ENCODE measurements at regions not wholly inside any gene's neighbourhood (a gene's known extent, or its start where the extent isn't known, plus 50 kb on each side); places are given as distances from the start of the nearest gene placed in this dataset.

GRCh38 chr7:13414181-13414580, 575.3 kb downstream of the ETV1 start:
- Histone ChIP-seq H3K9ac (ENCODE audit: low read depth, low read length) (no peak overlapping the region), H3K4me1 (ENCODE audit: insufficient read depth, low read length) (no peaks in the 10 kb centered on the region), H2AFZ (ENCODE audit: low read depth, low read length) (no peak overlapping the region), H3K36me3 (ENCODE audit: insufficient read depth, low read length) (no peaks in the 10 kb centered on the region), H3K27ac (ENCODE audit: low read length) (no peak overlapping the region), H3K4me3 (ENCODE audit: low read depth in 1 of 2, low read length in 2 of 2) (no peak overlapping the region), H3K9me3 (ENCODE audit: insufficient read depth, low read length, severe bottlenecking) (no peaks in the 10 kb centered on the region), H3K4me2 (ENCODE audit: insufficient read depth, low read length) (no peak overlapping the region), H3K27me3 (ENCODE audit: insufficient read depth, low read length, poor library complexity) (no peaks in the 10 kb centered on the region), H4K20me1 (ENCODE audit: insufficient read depth, low read length) (no peaks in the 10 kb centered on the region), H3K79me2 (ENCODE audit: insufficient read depth, low read length) (no peaks in the 10 kb centered on the region)
- no peak for ATAC-seq (ENCODE audit: insufficient read depth, low read depth)
- no peak for DNase-seq
- TF ChIP-seq, protein P1, sequence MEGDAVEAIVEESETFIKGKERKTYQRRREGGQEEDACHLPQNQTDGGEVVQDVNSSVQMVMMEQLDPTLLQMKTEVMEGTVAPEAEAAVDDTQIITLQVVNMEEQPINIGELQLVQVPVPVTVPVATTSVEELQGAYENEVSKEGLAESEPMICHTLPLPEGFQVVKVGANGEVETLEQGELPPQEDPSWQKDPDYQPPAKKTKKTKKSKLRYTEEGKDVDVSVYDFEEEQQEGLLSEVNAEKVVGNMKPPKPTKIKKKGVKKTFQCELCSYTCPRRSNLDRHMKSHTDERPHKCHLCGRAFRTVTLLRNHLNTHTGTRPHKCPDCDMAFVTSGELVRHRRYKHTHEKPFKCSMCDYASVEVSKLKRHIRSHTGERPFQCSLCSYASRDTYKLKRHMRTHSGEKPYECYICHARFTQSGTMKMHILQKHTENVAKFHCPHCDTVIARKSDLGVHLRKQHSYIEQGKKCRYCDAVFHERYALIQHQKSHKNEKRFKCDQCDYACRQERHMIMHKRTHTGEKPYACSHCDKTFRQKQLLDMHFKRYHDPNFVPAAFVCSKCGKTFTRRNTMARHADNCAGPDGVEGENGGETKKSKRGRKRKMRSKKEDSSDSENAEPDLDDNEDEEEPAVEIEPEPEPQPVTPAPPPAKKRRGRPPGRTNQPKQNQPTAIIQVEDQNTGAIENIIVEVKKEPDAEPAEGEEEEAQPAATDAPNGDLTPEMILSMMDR (IDR thresholded peaks at IDR 0.05; ENCODE audit: borderline replicate concordance, extremely low read depth, low read length, poor library complexity, severe bottlenecking) = no peak
- TF ChIP-seq EZH2 (IDR thresholded peaks at IDR 0.05; ENCODE audit: borderline replicate concordance, low read depth, low read length, severe bottlenecking) = no peak

DNA sequence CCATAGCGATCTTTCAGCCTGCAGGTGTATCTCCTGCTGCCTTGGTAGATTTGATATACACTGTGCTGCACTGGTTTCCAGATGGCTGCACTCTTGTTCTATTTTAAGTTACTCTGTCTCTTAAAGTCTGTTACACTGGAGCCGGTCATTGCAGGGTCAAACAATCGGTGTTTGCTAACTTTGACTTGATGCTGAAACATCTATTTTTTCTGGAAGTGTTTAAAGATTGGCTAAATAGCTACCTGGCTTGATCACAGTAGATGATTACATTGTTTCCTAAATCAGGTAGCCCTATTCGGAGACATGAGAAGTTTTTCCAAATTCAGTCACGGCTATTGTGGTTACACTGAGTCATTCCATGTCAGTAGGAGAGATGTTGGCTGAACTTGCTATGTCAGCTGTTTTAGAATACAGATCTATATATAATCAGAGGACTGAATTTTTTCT, 574.8 kb downstream of the ETV1 start:
- Histone ChIP-seq H2AFZ (ENCODE audit: low read depth, low read length) (no peak overlapping the region), H3K27ac (ENCODE audit: low read length) (no peak overlapping the region), H3K4me2 (ENCODE audit: insufficient read depth, low read length) (no peak overlapping the region), H3K4me3 (ENCODE audit: low read depth in 1 of 2, low read length in 2 of 2) (no peak overlapping the region), H3K9me3 (ENCODE audit: insufficient read depth, low read length, severe bottlenecking) (no peaks in the 10 kb centered on the region), H3K4me1 (ENCODE audit: insufficient read depth, low read length) (no peaks in the 10 kb centered on the region), H3K36me3 (ENCODE audit: insufficient read depth, low read length) (no peaks in the 10 kb centered on the region), H4K20me1 (ENCODE audit: insufficient read depth, low read length) (no peaks in the 10 kb centered on the region), H3K79me2 (ENCODE audit: insufficient read depth, low read length) (no peaks in the 10 kb centered on the region), H3K9ac (ENCODE audit: low read depth, low read length) (no peak overlapping the region), H3K27me3 (ENCODE audit: insufficient read depth, low read length, poor library complexity) (no peaks in the 10 kb centered on the region)
- ATAC-seq (ENCODE audit: insufficient read depth, low read depth) (no peak), DNase-seq (no peak)
- TF ChIP-seq, protein P1 (IDR thresholded peaks at IDR 0.05; ENCODE audit: borderline replicate concordance, extremely low read depth, low read length, poor library complexity, severe bottlenecking) = no peak
- no peak for TF ChIP-seq EZH2 (IDR thresholded peaks at IDR 0.05; ENCODE audit: borderline replicate concordance, low read depth, low read length, severe bottlenecking)

GRCh38 chr7:13416071-13416470, 573.4 kb downstream of the ETV1 start:
- H3K4me1 ChIP-seq (ENCODE audit: insufficient read depth, low read length) = no peaks in the 10 kb centered on the region
- no peak overlapping the region for H2AFZ ChIP-seq (ENCODE audit: low read depth, low read length)
- H3K27ac ChIP-seq (ENCODE audit: low read length) = no peak overlapping the region
- H4K20me1 ChIP-seq (ENCODE audit: insufficient read depth, low read length) = no peaks in the 10 kb centered on the region
- no peak overlapping the region for H3K4me3 ChIP-seq (ENCODE audit: low read depth in 1 of 2, low read length in 2 of 2)
- no peak for TF ChIP-seq EZH2 (IDR thresholded peaks at IDR 0.05; ENCODE audit: borderline replicate concordance, low read depth, low read length, severe bottlenecking)
- TF ChIP-seq, protein P1 (IDR thresholded peaks at IDR 0.05; ENCODE audit: borderline replicate concordance, extremely low read depth, low read length, poor library complexity, severe bottlenecking) = no peak
- no peaks in the 10 kb centered on the region for H3K79me2 ChIP-seq (ENCODE audit: insufficient read depth, low read length)
- no peak overlapping the region for H3K9ac ChIP-seq (ENCODE audit: low read depth, low read length)
- H3K27me3 ChIP-seq (ENCODE audit: insufficient read depth, low read length, poor library complexity) = no peaks in the 10 kb centered on the region
- ATAC-seq (ENCODE audit: insufficient read depth, low read depth) = no peak
- H3K4me2 ChIP-seq (ENCODE audit: insufficient read depth, low read length) = no peak overlapping the region
- DNase-seq = no peak
- H3K36me3 ChIP-seq (ENCODE audit: insufficient read depth, low read length) = no peaks in the 10 kb centered on the region
- H3K9me3 ChIP-seq (ENCODE audit: insufficient read depth, low read length, severe bottlenecking) = no peaks in the 10 kb centered on the region

GRCh38 chr7:13416544-13416943, 572.9 kb downstream of the ETV1 start:
- H3K4me2 ChIP-seq (ENCODE audit: insufficient read depth, low read length) = no peak overlapping the region
- H3K4me1 ChIP-seq (ENCODE audit: insufficient read depth, low read length) = no peaks in the 10 kb centered on the region
- DNase-seq (no peak), ATAC-seq (ENCODE audit: insufficient read depth, low read depth) (no peak)
- no peak overlapping the region for H3K27ac ChIP-seq (ENCODE audit: low read length)
- no peak overlapping the region for H3K9ac ChIP-seq (ENCODE audit: low read depth, low read length)
- H3K27me3 ChIP-seq (ENCODE audit: insufficient read depth, low read length, poor library complexity) = no peaks in the 10 kb centered on the region
- H3K4me3 ChIP-seq (ENCODE audit: low read depth in 1 of 2, low read length in 2 of 2) = no peak overlapping the region
- no peaks in the 10 kb centered on the region for H3K36me3 ChIP-seq (ENCODE audit: insufficient read depth, low read length)
- H3K79me2 ChIP-seq (ENCODE audit: insufficient read depth, low read length) = no peaks in the 10 kb centered on the region
- no peak for TF ChIP-seq EZH2 (IDR thresholded peaks at IDR 0.05; ENCODE audit: borderline replicate concordance, low read depth, low read length, severe bottlenecking)
- TF ChIP-seq, protein P1 (IDR thresholded peaks at IDR 0.05; ENCODE audit: borderline replicate concordance, extremely low read depth, low read length, poor library complexity, severe bottlenecking) = no peak
- H2AFZ ChIP-seq (ENCODE audit: low read depth, low read length) = no peak overlapping the region
- H3K9me3 ChIP-seq (ENCODE audit: insufficient read depth, low read length, severe bottlenecking) = no peaks in the 10 kb centered on the region
- H4K20me1 ChIP-seq (ENCODE audit: insufficient read depth, low read length) = no peaks in the 10 kb centered on the region

Data from DND-41 (cell line).